HCT116 (cell line): ENCODE measurements at regions not wholly inside any gene's neighbourhood (a gene's known extent, or its start where the extent isn't known, plus 50 kb on each side); places are given as distances from the start of the nearest gene placed in this dataset.

Experiments used
- ATAC-seq: fragments of 200-7000 bp; cut with Tn5 transposase; 2 replicates; pipeline ENCODE4 v1.9.1; 2020; ENCODE audit warnings: mild to moderate bottlenecking, moderate library complexity
- BruUV-seq: library from RNA; stranded (reverse); fragments of 400-500 nt; replicated peaks from 2 replicates; lab custom pipeline; 2021; lab: Mats Ljungman, UMichigan
- CTCF ChIA-PET: fragments of 300-600 bp; sonication (Branson Sonifier 250); formaldehyde crosslinking; loops from one replicate; lab custom pipeline; 2021; ENCODE audit warnings: antibody characterized with exemption; lab: Charles Lee
- POLR2A ChIA-PET: fragments of 300-600, 350-600 bp; sonication (Branson Sonifier 250); formaldehyde crosslinking; loops from one replicate; lab custom pipeline; 2021; ENCODE audit warnings: antibody characterized with exemption; lab: Charles Lee
- RAD21 ChIA-PET, 2 experiments: fragments of 300-600 bp; sonication (Branson Sonifier 250); formaldehyde crosslinking; loops; one replicate each; lab custom pipeline; 2023; ENCODE audit warnings: low total read pairs in 2 of 2; ENCODE audit not compliant: uncharacterized antibody in 2 of 2, unreplicated experiment in 2 of 2, low non-redundant PET in 1 of 2; lab: Charles Lee
- DNase-seq: peaks from one replicate; pipeline ENCODE4 v3.0.0-alpha.2; 2010; ENCODE audit warnings: low read depth, low spot score
- H2AFZ ChIP-seq: fragments of 200-600 bp; shearing (Covaris generic), sonication (generic); 2 replicates; pipeline ENCODE4 v1.6.1; 2017; ENCODE audit warnings: low read depth, mixed run types, mixed read lengths, antibody characterized with exemption, low read length; ENCODE audit not compliant: poor library complexity, severe bottlenecking
- H3K27ac ChIP-seq: 2 replicates; pipeline ENCODE4 v1.5.1; 2012; ENCODE audit warnings: low read depth, low read length
- H3K27me3 ChIP-seq: fragments of 200-600 bp; sonication (generic); 2 replicates; pipeline ENCODE4 v1.6.1; 2016; ENCODE audit warnings: mixed run types, low read length, mixed read lengths; ENCODE audit not compliant: insufficient read depth
- H3K36me3 ChIP-seq, 2 experiments: fragments of 200-500 bp in 1 of 2; fragments of 200-600 bp in 1 of 2; sonication (Bioruptor generic) in 1 of 2; sonication (generic) in 1 of 2; 2 replicates each; pipeline versions ENCODE4 v1.5.1 to v1.6.1; 2014 to 2016; ENCODE audit warnings: low read length in 2 of 2, inconsistent platforms in 1 of 2, mixed read lengths in 1 of 2, mixed run types in 1 of 2; ENCODE audit not compliant: insufficient read depth in 2 of 2, control insufficient read depth in 1 of 2
- H3K4me1 ChIP-seq, 2 experiments: fragments of 200-600 bp in 1 of 2; sonication (generic) in 1 of 2; 2 replicates each; pipeline versions ENCODE4 v1.5.1 to v1.6.1; 2012 to 2017; ENCODE audit warnings: low read length in 2 of 2, inconsistent platforms in 1 of 2, mild to moderate bottlenecking in 1 of 2, mixed read lengths in 1 of 2, mixed run types in 1 of 2, moderate library complexity in 1 of 2; ENCODE audit not compliant: insufficient read depth in 2 of 2, control insufficient read depth in 1 of 2
- H3K4me2 ChIP-seq: fragments of 200-600 bp; sonication (generic); 2 replicates; pipeline ENCODE4 v1.6.1; 2017; ENCODE audit warnings: mixed run types, low read length, mixed read lengths
- H3K4me3 ChIP-seq, 2 experiments: fragments of 200-600 bp in 1 of 2; sonication (generic) in 1 of 2; replicated peaks in 1 of 2; 2 replicates each; pipeline ENCODE4 v1.5.1; 2011 to 2016; ENCODE audit warnings: low read length in 2 of 2, control low read depth in 1 of 2, low read depth in 1 of 2, mild to moderate bottlenecking in 1 of 2, mixed read lengths in 1 of 2, mixed run types in 1 of 2
- H3K79me2 ChIP-seq: fragments of 200-600 bp; sonication (generic); 2 replicates; pipeline ENCODE4 v1.6.1; 2017; ENCODE audit warnings: mild to moderate bottlenecking, mixed run types, low read length, moderate library complexity, mixed read lengths; ENCODE audit not compliant: insufficient read depth
- H3K9ac ChIP-seq: fragments of 200-600 bp; sonication (generic); 2 replicates; pipeline ENCODE4 v1.6.1; 2016; ENCODE audit warnings: low read length, mixed read lengths
- H3K9me2 ChIP-seq: fragments of 200-600 bp; sonication (generic), shearing (Covaris generic); 2 replicates; pipeline ENCODE4 v1.6.1; 2017; ENCODE audit warnings: mixed run types, mild to moderate bottlenecking, moderate library complexity; ENCODE audit not compliant: insufficient read depth
- H3K9me3 ChIP-seq, 2 experiments: fragments of 200-500 bp in 1 of 2; fragments of 200-600 bp in 1 of 2; sonication (Bioruptor generic) in 1 of 2; sonication (generic) in 1 of 2; 2 replicates each; pipeline ENCODE4 v1.6.1; 2014 to 2017; ENCODE audit warnings: low read length in 2 of 2, mixed read lengths in 2 of 2, inconsistent platforms in 1 of 2, low read depth in 1 of 2, mild to moderate bottlenecking in 1 of 2, mixed run types in 1 of 2, moderate library complexity in 1 of 2; ENCODE audit not compliant: control insufficient read depth in 1 of 2, insufficient read depth in 1 of 2
- H4K20me1 ChIP-seq: fragments of 200-600 bp; sonication (generic), shearing (Covaris generic); 2 replicates; pipeline ENCODE4 v1.6.1; 2017; ENCODE audit warnings: mixed run types, mild to moderate bottlenecking, moderate library complexity; ENCODE audit not compliant: insufficient read depth
- CBX3 ChIP-seq: IDR thresholded peaks from 2 replicates; pipeline ENCODE4 v1.6.1; 2012; ENCODE audit warnings: low read depth
- CEBPB ChIP-seq: IDR thresholded peaks from 2 replicates; pipeline ENCODE4 v1.6.1; 2012; ENCODE audit warnings: low read depth
- EGR1 ChIP-seq: IDR thresholded peaks from 2 replicates; pipeline ENCODE4 v1.6.1; 2012; ENCODE audit warnings: low read depth
- EZH2 ChIP-seq: fragments of 200-600 bp; sonication (generic); IDR thresholded peaks from 2 replicates; pipeline ENCODE4 v1.6.1; 2017; ENCODE audit warnings: antibody characterized with exemption, mixed run types
- FOSL1 ChIP-seq: IDR thresholded peaks from 2 replicates; pipeline ENCODE4 v1.6.1; 2012; ENCODE audit warnings: low read depth
- JUND ChIP-seq: IDR thresholded peaks from 2 replicates; pipeline ENCODE4 v1.6.1; 2012
- POLR2A ChIP-seq: IDR thresholded peaks from 2 replicates; pipeline ENCODE4 v1.7.0; 2011; ENCODE audit warnings: borderline replicate concordance; ENCODE audit not compliant: insufficient read depth, insufficient read length; ENCODE audit errors: extremely low read depth
- POLR2AphosphoS5 ChIP-seq: IDR thresholded peaks from 2 replicates; pipeline ENCODE4 v1.6.1; 2011; ENCODE audit warnings: mild to moderate bottlenecking, low read depth, low read length, moderate library complexity
- SIN3A ChIP-seq: IDR thresholded peaks from 2 replicates; pipeline ENCODE4 v1.6.1; 2012; ENCODE audit warnings: low read depth
- SP1 ChIP-seq: IDR thresholded peaks from 2 replicates; pipeline ENCODE4 v1.6.1; 2012; ENCODE audit warnings: low read depth
- TCF7L2 ChIP-seq: IDR thresholded peaks from 2 replicates; pipeline ENCODE4 v1.7.0; 2011; ENCODE audit warnings: borderline replicate concordance, inconsistent platforms; ENCODE audit not compliant: insufficient read depth, insufficient read length; ENCODE audit errors: extremely low read depth
- YY1 ChIP-seq: IDR thresholded peaks from 2 replicates; pipeline ENCODE4 v1.6.1; 2011; ENCODE audit warnings: low read length, low read depth, moderate library complexity, mild to moderate bottlenecking; ENCODE audit not compliant: insufficient replicate concordance; ENCODE audit errors: extremely low read depth
- ZFX ChIP-seq: fragments of 450-650 bp; IDR thresholded peaks from 2 replicates; pipeline ENCODE4 v1.6.1; 2017
- ZNF274 ChIP-seq: fragments of 200-500 bp; sonication (Bioruptor generic); IDR thresholded peaks from 2 replicates; pipeline ENCODE4 v1.6.1; 2014; ENCODE audit warnings: mild to moderate bottlenecking, low read depth, low read length, inconsistent platforms
- intact Hi-C: fragments of 100-400 bp; cut with micrococcal nuclease; formaldehyde crosslinking; loops from 2 replicates; pipeline ENCODE4 v1.10.0; 2022
- TF ChIP-seq, protein P1 (sequence below): IDR thresholded peaks from 2 replicates; pipeline ENCODE4 v1.6.1; 2012
- TF ChIP-seq, protein P2 (sequence below): IDR thresholded peaks from 2 replicates; pipeline ENCODE4 v1.6.1; 2012
- TF ChIP-seq, protein P3 (sequence below): IDR thresholded peaks from 2 replicates; pipeline ENCODE4 v1.6.1; 2012; ENCODE audit warnings: low read depth

- Histone ChIP-seq H3K9me3 (peaks cover 0 to 18% of the 10 kb centered on the region in 2 experiments; a peak in 2 of 4 replicates), H2AFZ (no peak overlapping the region), H3K27ac (no peak overlapping the region), H4K20me1 (no peaks in the 10 kb centered on the region), H3K9me2 (no peaks in the 10 kb centered on the region), H3K4me3 (no peak overlapping the region), H3K79me2 (no peaks in the 10 kb centered on the region), H3K4me2 (no peak overlapping the region), H3K9ac (no peak overlapping the region), H3K36me3 (no peaks in the 10 kb centered on the region), H3K4me1 (no peaks in the 10 kb centered on the region), H3K27me3 (no peaks in the 10 kb centered on the region)
- ATAC-seq (no peak), DNase-seq (no peak)
- intact Hi-C loops: no loop called here
- no TSS peak for BruUV-seq
- TF ChIP-seq YY1 (no peak), ZFX (no peak), FOSL1 (no peak), POLR2AphosphoS5 (no peak), CEBPB (no peak), CBX3 (no peak), ZNF274 (no peak), SP1 (no peak), TCF7L2 (no peak), EZH2 (no peak), JUND (no peak), SIN3A (no peak), POLR2A (no peak), EGR1 (no peak)
- TF ChIP-seq, protein P1, sequence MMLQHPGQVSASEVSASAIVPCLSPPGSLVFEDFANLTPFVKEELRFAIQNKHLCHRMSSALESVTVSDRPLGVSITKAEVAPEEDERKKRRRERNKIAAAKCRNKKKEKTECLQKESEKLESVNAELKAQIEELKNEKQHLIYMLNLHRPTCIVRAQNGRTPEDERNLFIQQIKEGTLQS: no peak
- TF ChIP-seq, protein P2, sequence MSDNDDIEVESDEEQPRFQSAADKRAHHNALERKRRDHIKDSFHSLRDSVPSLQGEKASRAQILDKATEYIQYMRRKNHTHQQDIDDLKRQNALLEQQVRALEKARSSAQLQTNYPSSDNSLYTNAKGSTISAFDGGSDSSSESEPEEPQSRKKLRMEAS: no peak
- TF ChIP-seq, protein P3, sequence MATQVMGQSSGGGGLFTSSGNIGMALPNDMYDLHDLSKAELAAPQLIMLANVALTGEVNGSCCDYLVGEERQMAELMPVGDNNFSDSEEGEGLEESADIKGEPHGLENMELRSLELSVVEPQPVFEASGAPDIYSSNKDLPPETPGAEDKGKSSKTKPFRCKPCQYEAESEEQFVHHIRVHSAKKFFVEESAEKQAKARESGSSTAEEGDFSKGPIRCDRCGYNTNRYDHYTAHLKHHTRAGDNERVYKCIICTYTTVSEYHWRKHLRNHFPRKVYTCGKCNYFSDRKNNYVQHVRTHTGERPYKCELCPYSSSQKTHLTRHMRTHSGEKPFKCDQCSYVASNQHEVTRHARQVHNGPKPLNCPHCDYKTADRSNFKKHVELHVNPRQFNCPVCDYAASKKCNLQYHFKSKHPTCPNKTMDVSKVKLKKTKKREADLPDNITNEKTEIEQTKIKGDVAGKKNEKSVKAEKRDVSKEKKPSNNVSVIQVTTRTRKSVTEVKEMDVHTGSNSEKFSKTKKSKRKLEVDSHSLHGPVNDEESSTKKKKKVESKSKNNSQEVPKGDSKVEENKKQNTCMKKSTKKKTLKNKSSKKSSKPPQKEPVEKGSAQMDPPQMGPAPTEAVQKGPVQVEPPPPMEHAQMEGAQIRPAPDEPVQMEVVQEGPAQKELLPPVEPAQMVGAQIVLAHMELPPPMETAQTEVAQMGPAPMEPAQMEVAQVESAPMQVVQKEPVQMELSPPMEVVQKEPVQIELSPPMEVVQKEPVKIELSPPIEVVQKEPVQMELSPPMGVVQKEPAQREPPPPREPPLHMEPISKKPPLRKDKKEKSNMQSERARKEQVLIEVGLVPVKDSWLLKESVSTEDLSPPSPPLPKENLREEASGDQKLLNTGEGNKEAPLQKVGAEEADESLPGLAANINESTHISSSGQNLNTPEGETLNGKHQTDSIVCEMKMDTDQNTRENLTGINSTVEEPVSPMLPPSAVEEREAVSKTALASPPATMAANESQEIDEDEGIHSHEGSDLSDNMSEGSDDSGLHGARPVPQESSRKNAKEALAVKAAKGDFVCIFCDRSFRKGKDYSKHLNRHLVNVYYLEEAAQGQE: no peak
- ChIA-PET POLR2A (no interaction called here), CTCF (no interaction called here), RAD21 (no interaction called here)
These were observed 249.7 kb upstream of the DLGAP1 start for GRCh38 chr18:4704781-4705180.
